Muscle layer of duodenum (tissue), 2 donors: ENCODE measurements at regions not wholly inside any gene's neighbourhood (a gene's known extent, or its start where the extent isn't known, plus 50 kb on each side); places are given as distances from the start of the nearest gene placed in this dataset.

Experiments
- H3K27ac ChIP-seq: one replicate; pipeline ENCODE4 v1.7.0; 2013; ENCODE audit warnings: mild to moderate bottlenecking, low read length
- H3K27me3 ChIP-seq: one replicate; pipeline ENCODE4 v1.7.0; 2013; ENCODE audit warnings: low read depth, mild to moderate bottlenecking, control low read depth, low read length
- H3K36me3 ChIP-seq, 2 donors: one replicate each; pipeline ENCODE4 v1.7.0; 2013; ENCODE audit warnings: low read length in 2 of 2, control low read depth in 1 of 2, mild to moderate bottlenecking in 1 of 2; ENCODE audit not compliant: insufficient read depth in 2 of 2, control insufficient read depth in 1 of 2
- H3K4me1 ChIP-seq, 2 donors: one replicate each; pipeline ENCODE4 v1.7.0; 2013; ENCODE audit warnings: low read length in 2 of 2, mild to moderate bottlenecking in 2 of 2, control low read depth in 1 of 2, moderate library complexity in 1 of 2; ENCODE audit not compliant: insufficient read depth in 2 of 2, control insufficient read depth in 1 of 2
- H3K4me3 ChIP-seq, 2 donors: one replicate each; pipeline ENCODE4 v1.7.0; 2013; ENCODE audit warnings: low read length in 2 of 2, low read depth in 1 of 2, mild to moderate bottlenecking in 1 of 2
- H3K9me3 ChIP-seq, 2 donors: one replicate each; pipeline ENCODE4 v1.7.0; 2013; ENCODE audit warnings: low read length in 2 of 2, control low read depth in 1 of 2, mild to moderate bottlenecking in 1 of 2; ENCODE audit not compliant: control insufficient read depth in 1 of 2
- donor health status: healthy.

DNA sequence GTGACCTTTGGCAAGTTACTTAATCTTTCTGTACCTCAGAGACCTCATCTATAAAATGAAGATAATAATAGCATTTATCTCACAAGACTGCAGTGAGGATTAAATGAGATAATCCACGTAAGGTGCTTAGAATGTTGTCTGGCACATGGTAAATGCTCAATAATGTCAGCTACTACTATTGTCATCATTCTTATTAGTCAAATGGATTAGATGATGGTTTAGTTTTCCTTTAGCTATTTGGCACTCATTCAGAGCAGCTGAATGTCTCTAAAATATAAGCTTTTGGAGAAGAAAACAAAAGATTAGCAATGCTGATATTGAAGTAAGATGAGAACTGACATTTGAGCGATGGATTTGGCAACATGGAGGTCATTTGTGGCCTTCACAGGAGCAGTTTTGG lies 125.1 kb downstream of the AQP4 start:
- Histone ChIP-seq H3K27me3 (no peaks in the 10 kb centered on the region), H3K4me3 (no peak overlapping the region), H3K36me3 (no peaks in the 10 kb centered on the region), H3K27ac (no peak overlapping the region), H3K9me3 (no peaks in the 10 kb centered on the region), H3K4me1 (no peaks in the 10 kb centered on the region)

GRCh38 chr18:26738706-26739105 lies 126.8 kb downstream of the AQP4 start:
- no peak overlapping the region for H3K27ac ChIP-seq
- H3K4me3 ChIP-seq, result no peak overlapping the region

GRCh38 chr18:26736301-26736700 lies 129.2 kb downstream of the AQP4 start:
- H3K9me3 ChIP-seq, result no peaks in the 10 kb centered on the region
- H3K27me3 ChIP-seq, result no peaks in the 10 kb centered on the region
- no peak overlapping the region for H3K4me3 ChIP-seq
- no peaks in the 10 kb centered on the region for H3K36me3 ChIP-seq
- H3K4me1 ChIP-seq, result no peaks in the 10 kb centered on the region
- H3K27ac ChIP-seq, result no peak overlapping the region

More at GRCh38 chr18:26738706-26739105, 126.8 kb downstream of the AQP4 start:
- Histone ChIP-seq H3K4me1 (no peaks in the 10 kb centered on the region), H3K36me3 (no peaks in the 10 kb centered on the region), H3K9me3 (no peaks in the 10 kb centered on the region), H3K27me3 (no peaks in the 10 kb centered on the region)

DNA sequence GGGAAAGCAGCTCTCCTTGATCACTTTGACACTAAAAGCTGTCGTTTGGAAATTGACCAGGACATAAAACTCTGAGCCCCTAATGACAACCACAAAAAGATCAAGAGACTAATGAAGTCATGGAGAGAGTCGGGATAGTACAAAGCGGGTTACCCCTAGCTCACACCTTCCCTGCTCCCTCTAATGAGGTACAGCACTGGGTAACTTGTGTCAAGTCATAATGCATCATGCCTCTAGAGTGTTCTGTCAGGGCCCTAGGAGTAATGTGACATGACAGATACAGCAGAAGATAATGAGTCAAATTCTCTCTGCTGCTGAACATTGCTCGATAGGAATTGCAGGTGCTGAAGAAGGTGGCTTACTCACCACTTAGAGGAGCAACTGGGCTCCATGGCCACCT lies 130.7 kb downstream of the AQP4 start:
- no peak overlapping the region for H3K4me3 ChIP-seq
- no peaks in the 10 kb centered on the region for H3K36me3 ChIP-seq
- H3K27me3 ChIP-seq, result no peaks in the 10 kb centered on the region
- H3K4me1 ChIP-seq, result no peaks in the 10 kb centered on the region
- H3K9me3 ChIP-seq, result no peaks in the 10 kb centered on the region
- H3K27ac ChIP-seq, result no peak overlapping the region

DNA sequence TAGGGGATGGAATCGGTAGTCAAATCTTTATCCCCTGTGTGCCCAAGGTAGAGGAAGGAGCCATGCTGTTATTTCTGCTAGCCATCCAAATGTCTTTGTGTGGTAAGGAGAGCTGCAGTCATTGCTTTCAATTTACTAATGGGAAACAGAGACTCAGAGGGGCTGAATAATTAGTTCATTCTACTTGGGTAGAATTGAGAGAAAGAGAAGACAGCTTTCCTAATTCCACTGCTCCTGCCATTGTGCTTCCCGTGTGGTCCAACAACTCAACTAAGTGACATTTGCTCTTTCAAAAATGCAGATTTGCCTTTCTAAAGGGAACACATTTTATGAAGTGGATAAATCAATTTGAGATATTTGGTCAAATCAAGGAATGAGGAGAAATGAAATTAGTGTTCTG lies 136.1 kb downstream of the AQP4 start:
- H3K27ac ChIP-seq, result no peak overlapping the region
- no peaks in the 10 kb centered on the region for H3K36me3 ChIP-seq
- H3K4me1 ChIP-seq, result no peaks in the 10 kb centered on the region
- no peak overlapping the region for H3K4me3 ChIP-seq
- H3K9me3 ChIP-seq, result no peaks in the 10 kb centered on the region
- H3K27me3 ChIP-seq, result no peaks in the 10 kb centered on the region

GRCh38 chr18:26729008-26729407 lies 136.5 kb downstream of the AQP4 start:
- no peaks in the 10 kb centered on the region for H3K27me3 ChIP-seq
- no peaks in the 10 kb centered on the region for H3K9me3 ChIP-seq
- no peak overlapping the region for H3K4me3 ChIP-seq
- no peaks in the 10 kb centered on the region for H3K4me1 ChIP-seq
- no peak overlapping the region for H3K27ac ChIP-seq
- H3K36me3 ChIP-seq, result no peaks in the 10 kb centered on the region

- H3K4me3 ChIP-seq, result no peak overlapping the region
- H3K27ac ChIP-seq, result no peak overlapping the region
- no peaks in the 10 kb centered on the region for H3K27me3 ChIP-seq
- no peaks in the 10 kb centered on the region for H3K9me3 ChIP-seq
- H3K4me1 ChIP-seq, result no peaks in the 10 kb centered on the region
- H3K36me3 ChIP-seq, result no peaks in the 10 kb centered on the region
Observed at GRCh38 chr18:26723981-26724380, 141.5 kb downstream of the AQP4 start.

DNA sequence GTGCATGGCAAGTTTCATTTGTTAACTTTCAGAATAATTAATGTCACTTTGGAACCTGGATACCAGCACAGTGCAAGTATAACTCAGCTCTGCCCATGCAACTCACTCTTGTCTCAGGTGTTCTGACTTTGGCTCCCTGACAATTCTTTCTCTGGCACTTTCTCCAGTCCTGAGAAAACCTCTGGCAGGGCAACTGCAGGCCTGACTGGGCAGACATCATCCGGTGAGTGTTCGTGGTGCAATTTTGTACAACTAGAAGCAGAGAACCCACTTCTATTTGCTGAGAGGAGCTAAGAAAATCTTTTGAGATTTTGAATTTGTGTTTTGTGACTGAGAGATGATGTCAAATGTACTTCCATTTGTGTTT lies 143.0 kb downstream of the AQP4 start:
- no peaks in the 10 kb centered on the region for H3K4me1 ChIP-seq
- H3K9me3 ChIP-seq, result no peaks in the 10 kb centered on the region
- no peak overlapping the region for H3K4me3 ChIP-seq
- no peaks in the 10 kb centered on the region for H3K27me3 ChIP-seq
- H3K36me3 ChIP-seq, result no peaks in the 10 kb centered on the region
- H3K27ac ChIP-seq, result no peak overlapping the region

GRCh38 chr18:26721854-26722564 lies 143.5 kb downstream of the AQP4 start:
- H3K27me3 ChIP-seq, result no peaks in the 10 kb centered on the region
- no peak overlapping the region for H3K4me3 ChIP-seq
- H3K27ac ChIP-seq, result no peak overlapping the region
- H3K4me1 ChIP-seq, result no peaks in the 10 kb centered on the region
- H3K36me3 ChIP-seq, result no peaks in the 10 kb centered on the region
- H3K9me3 ChIP-seq, result no peaks in the 10 kb centered on the region

- Histone ChIP-seq H3K27me3 (no peaks in the 10 kb centered on the region), H3K36me3 (no peaks in the 10 kb centered on the region), H3K27ac (no peak overlapping the region), H3K4me1 (no peaks in the 10 kb centered on the region), H3K4me3 (no peak overlapping the region), H3K9me3 (no peaks in the 10 kb centered on the region)
Observed at GRCh38 chr18:26719896-26720295, 145.6 kb downstream of the AQP4 start.

- Histone ChIP-seq H3K9me3 (no peaks in the 10 kb centered on the region), H3K4me1 (no peaks in the 10 kb centered on the region), H3K36me3 (no peaks in the 10 kb centered on the region), H3K27ac (no peak overlapping the region), H3K27me3 (no peaks in the 10 kb centered on the region), H3K4me3 (no peak overlapping the region)
Observed at GRCh38 chr18:26717123-26717719, 148.3 kb downstream of the AQP4 start.

DNA sequence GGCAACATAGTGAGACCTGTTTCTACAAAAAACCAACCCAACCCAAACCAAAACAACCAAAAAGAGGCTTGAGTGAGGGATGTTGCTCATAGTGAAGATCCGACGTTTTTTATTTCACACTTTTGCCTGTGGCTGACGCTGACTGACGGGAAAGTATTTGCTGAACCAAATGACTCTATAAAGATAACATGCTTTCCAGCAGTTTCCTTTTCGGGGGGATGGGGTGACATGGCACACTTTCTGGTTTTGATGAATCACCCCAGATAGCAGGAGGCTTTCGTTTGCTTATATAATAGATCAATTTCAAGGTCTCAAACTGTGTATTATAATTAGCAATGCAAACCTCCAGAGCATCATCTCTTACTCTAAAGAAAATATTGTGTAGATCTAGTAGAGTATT lies 150.8 kb downstream of the AQP4 start:
- H3K27ac ChIP-seq, result no peak overlapping the region
- H3K4me3 ChIP-seq, result no peak overlapping the region
- H3K4me1 ChIP-seq, result no peaks in the 10 kb centered on the region
- H3K27me3 ChIP-seq, result no peaks in the 10 kb centered on the region
- no peaks in the 10 kb centered on the region for H3K36me3 ChIP-seq
- H3K9me3 ChIP-seq, result no peaks in the 10 kb centered on the region
